NCI-H2171 (cell line): ENCODE measurements at regions not wholly inside any gene's neighbourhood (a gene's known extent, or its start where the extent isn't known, plus 50 kb on each side); places are given as distances from the start of the nearest gene placed in this dataset.

Source experiments
- DNase-seq: peaks from one replicate; lab custom pipeline; 2025; lab: John Stamatoyannopoulos, UW

DNA sequence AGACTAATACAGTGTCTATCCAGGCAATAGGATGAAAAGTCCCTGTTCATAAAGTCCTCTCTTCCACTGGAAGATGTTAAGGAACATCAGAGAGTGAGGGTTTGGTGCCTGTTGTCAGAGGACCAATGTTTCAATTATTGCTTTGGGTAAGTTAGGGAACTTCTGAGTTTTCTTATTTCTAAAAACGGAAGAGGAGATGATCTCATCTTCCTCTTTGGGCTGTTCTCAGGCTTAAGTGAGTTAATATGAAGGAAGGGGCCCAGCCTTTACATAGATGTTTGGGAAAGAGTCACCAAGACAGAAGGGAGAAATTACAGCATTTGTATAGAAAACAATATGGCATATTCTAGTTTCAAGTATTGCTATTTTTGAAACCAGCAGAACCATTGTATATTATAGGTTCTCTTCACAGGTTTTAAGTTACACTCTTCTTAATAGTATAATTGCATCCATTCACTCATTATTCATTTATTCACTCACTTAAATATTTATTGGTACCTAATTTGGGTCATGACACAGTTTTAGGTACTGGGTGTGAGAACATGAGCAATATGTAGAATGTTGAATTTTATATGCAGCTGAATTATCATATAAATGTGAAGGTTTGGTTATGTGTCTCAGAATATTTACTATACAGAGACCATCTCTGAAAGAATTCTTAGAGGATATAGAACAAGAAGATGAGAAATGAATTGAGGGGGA is 68.5 kb upstream of the LRIG3 start:
- no peak for DNase-seq

DNA sequence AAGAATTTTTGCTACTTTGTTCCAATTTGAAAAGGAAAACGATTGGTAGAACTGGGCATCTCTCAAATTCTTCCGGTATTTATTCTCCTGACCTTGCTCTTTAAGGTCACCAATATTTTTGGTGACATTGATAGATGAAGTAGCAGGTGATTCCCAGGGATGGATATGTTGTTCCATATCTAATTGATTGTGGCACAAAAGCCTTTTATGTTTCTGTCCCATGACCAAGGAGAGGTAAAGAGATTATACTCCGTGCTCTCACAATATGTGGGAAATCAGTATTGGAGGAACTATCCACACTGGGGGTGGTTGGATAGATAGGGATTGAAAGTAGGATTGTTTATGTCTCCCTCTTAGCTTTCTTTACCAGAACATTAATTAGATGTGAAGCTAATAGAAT is 61.7 kb upstream of the LRIG3 start:
- DNase-seq: no peak

DNA sequence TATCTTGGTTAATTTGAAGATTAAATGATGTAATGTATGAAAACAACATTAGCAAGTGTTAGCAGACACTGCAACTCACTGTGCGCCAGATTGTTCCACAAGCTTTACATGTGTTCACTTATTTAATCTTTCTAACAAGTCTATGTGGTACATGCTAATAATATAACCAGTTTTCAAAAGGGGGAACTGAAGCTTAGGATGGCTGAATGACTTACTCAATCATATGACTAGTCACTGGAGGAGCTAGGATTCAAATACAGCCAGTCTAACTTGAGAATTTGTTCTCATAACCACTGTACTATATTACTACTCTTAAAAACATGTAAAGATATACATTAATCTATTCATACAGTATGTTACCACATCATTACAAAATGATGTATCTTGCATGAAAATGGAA is 60.5 kb upstream of the LRIG3 start:
- no peak for DNase-seq

DNA sequence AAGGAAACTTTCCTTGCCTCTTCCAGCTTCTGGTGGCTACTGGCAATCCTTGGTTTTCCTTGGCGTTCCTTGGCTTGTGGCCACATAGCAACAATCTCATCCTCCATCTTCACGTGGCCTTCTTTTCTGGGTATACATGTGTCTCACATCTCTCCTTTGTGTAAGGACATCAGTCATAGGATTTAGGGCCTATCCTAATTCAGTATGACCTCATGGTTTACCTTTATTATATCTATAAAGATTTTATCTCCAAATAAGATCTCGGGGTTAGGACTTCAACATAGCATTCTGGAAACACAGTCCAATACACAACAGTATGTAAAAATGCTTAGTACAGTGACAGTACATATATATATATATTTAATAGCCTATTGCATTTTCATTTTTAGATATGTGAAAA is 58.4 kb upstream of the LRIG3 start:
- no peak for DNase-seq

DNA sequence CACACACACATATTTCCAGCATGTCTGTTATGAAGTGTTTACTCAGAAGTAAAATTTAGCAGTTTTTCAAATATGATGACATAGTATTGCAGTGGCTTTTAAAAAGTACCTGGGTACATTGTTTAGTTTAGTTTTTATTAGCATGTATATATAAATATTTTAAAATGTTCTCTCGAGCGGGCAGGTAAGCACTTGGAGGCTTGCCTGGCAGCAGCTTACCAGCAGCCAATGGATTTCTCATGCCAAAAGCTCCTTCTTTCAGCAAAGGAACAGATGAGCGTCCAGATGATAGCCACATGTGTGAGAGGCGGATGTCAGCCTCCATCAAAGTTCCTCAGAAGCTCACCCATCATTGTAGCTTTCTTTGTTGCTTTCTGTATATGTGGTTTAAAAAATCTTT is 57.2 kb upstream of the LRIG3 start:
- no peak for DNase-seq

DNA sequence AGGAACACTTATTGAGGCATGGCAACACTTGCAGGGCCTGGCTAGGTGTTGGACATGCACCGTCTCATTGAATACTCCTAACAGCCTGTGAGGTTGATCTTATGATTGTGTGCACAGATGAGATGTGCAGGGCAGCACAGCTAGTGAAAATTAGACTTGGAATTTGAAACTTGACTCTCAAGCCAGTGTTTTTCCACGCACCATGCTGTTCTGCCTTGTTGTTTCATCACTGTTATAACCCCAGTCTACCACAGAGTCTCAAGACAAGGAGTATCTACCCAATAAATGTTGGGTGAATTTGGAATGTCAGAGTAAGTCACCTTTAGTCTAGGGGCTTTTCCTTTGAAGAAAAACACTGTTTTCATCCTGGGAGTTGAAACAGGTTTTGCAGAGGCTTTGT is 55.8 kb upstream of the LRIG3 start:
- DNase-seq: no peak
